H1 (cell line): ENCODE measurements at regions not wholly inside any gene's neighbourhood (a gene's known extent, or its start where the extent isn't known, plus 50 kb on each side); places are given as distances from the start of the nearest gene placed in this dataset.

Source experiments
- CTCF ChIA-PET: fragments of 300-600 bp; sonication (Branson Sonifier 250); formaldehyde crosslinking; loops from one replicate; lab custom pipeline; 2021; ENCODE audit not compliant: partially characterized antibody; lab: Charles Lee
- POLR2A ChIA-PET: fragments of 300-600 bp; sonication (Branson Sonifier 250); formaldehyde crosslinking; loops from one replicate; lab custom pipeline; 2021; ENCODE audit warnings: inconsistent platforms; ENCODE audit not compliant: partially characterized antibody; lab: Charles Lee
- DNase-seq, 2 experiments: peaks; one replicate each; pipeline versions ENCODE4 v3.0.0 to v3.0.0-alpha.2; 2010 to 2022; ENCODE audit warnings: low spot score in 2 of 2, low read depth in 1 of 2, mixed read lengths in 1 of 2
- FAIRE-seq: peaks from 2 replicates; lab custom pipeline; 2011; peaks lifted over from hg19 to GRCh38; lab: Jason Lieb, UNC
- H2AFZ ChIP-seq: 2 replicates; pipeline ENCODE4 v1.8.1; 2012; ENCODE audit warnings: low read length, inconsistent platforms
- H2AK5ac ChIP-seq: 2 replicates; pipeline ENCODE4 v1.6.1; 2013; ENCODE audit warnings: low read depth, low read length
- H2BK120ac ChIP-seq: replicated peaks from 2 replicates; pipeline ENCODE3; 2013; ENCODE audit warnings: low read depth, low read length, inconsistent platforms
- H2BK12ac ChIP-seq: 2 replicates; pipeline ENCODE4 v1.6.1; 2013; ENCODE audit warnings: low read depth, low read length
- H2BK15ac ChIP-seq: 2 replicates; pipeline ENCODE4 v1.6.1; 2013; ENCODE audit warnings: low read length
- H2BK20ac ChIP-seq: 2 replicates; pipeline ENCODE4 v1.6.1; 2013; ENCODE audit warnings: low read length
- H2BK5ac ChIP-seq: 2 replicates; pipeline ENCODE4 v1.6.1; 2013; ENCODE audit warnings: low read depth, low read length
- H3K14ac ChIP-seq: 2 replicates; pipeline ENCODE4 v1.6.1; 2013; ENCODE audit warnings: inconsistent platforms; ENCODE audit not compliant: insufficient read length
- H3K18ac ChIP-seq: 2 replicates; pipeline ENCODE4 v1.6.1; 2013; ENCODE audit warnings: low read length; ENCODE audit errors: extremely low read depth
- H3K23ac ChIP-seq: 2 replicates; pipeline ENCODE4 v1.6.1; 2013; ENCODE audit warnings: inconsistent platforms; ENCODE audit not compliant: insufficient read length
- H3K23me2 ChIP-seq: 2 replicates; pipeline ENCODE4 v1.6.1; 2013; ENCODE audit warnings: low read depth, low read length
- H3K27ac ChIP-seq: 2 replicates; pipeline ENCODE4 v1.6.1; 2011; ENCODE audit warnings: low read depth, low read length, inconsistent platforms
- H3K27me3 ChIP-seq, 4 experiments: replicated peaks in 1 of 4; 1 replicate in 1 of 4; 2 replicates in 3 of 4; pipeline versions ENCODE4 v1.6.1 to v1.8.1; 2011 to 2013; ENCODE audit warnings: low read length in 3 of 4, mild to moderate bottlenecking in 3 of 4, inconsistent platforms in 2 of 4, mixed read lengths in 2 of 4, moderate library complexity in 1 of 4; ENCODE audit not compliant: control insufficient read depth in 3 of 4, insufficient read depth in 3 of 4; ENCODE audit errors: extremely low read depth in 1 of 4
- H3K36me3 ChIP-seq, 4 experiments: 2 replicates each; pipeline versions ENCODE4 v1.6.1 to v1.8.1; 2011 to 2013; ENCODE audit warnings: mild to moderate bottlenecking in 4 of 4, low read length in 3 of 4, moderate library complexity in 2 of 4, control low read depth in 1 of 4, inconsistent platforms in 1 of 4; ENCODE audit not compliant: insufficient read depth in 4 of 4, control insufficient read depth in 2 of 4
- H3K4ac ChIP-seq: replicated peaks from 2 replicates; pipeline ENCODE3; 2013; ENCODE audit warnings: low read length, low read depth, mixed read lengths, inconsistent platforms; ENCODE audit not compliant: insufficient read length
- H3K4me1 ChIP-seq, 4 experiments: replicated peaks in 1 of 4; 1 replicate in 1 of 4; 2 replicates in 3 of 4; pipeline versions ENCODE4 v1.6.1 to v1.8.1; 2011 to 2013; ENCODE audit warnings: low read length in 3 of 4, inconsistent platforms in 2 of 4, mixed read lengths in 1 of 4; ENCODE audit not compliant: insufficient read depth in 4 of 4, control insufficient read depth in 3 of 4
- H3K4me2 ChIP-seq, 2 experiments: 2 replicates each; pipeline versions ENCODE4 v1.6.1 to v1.8.1; 2011 to 2013; ENCODE audit warnings: low read depth in 2 of 2, low read length in 2 of 2, control low read depth in 1 of 2, inconsistent platforms in 1 of 2, mild to moderate bottlenecking in 1 of 2; ENCODE audit not compliant: insufficient read depth in 1 of 2
- H3K4me3 ChIP-seq, 4 experiments: fragments of 200-600, 300-600 bp in 1 of 4; sonication (generic), shearing (Covaris generic), sonication (Bioruptor Twin) in 1 of 4; 2 replicates each; pipeline versions ENCODE4 v1.5.1 to v1.8.1; 2011 to 2016; ENCODE audit warnings: low read length in 4 of 4, low read depth in 3 of 4, control low read depth in 2 of 4, inconsistent platforms in 2 of 4, mild to moderate bottlenecking in 2 of 4, mixed read lengths in 1 of 4, moderate library complexity in 1 of 4; ENCODE audit not compliant: insufficient read depth in 2 of 4; ENCODE audit errors: extremely low read depth in 1 of 4
- H3K56ac ChIP-seq: replicated peaks from 2 replicates; pipeline ENCODE3; 2013; ENCODE audit warnings: low read depth, mild to moderate bottlenecking, mixed read lengths, low read length, inconsistent platforms; ENCODE audit not compliant: insufficient read length
- H3K79me1 ChIP-seq: 2 replicates; pipeline ENCODE4 v1.6.1; 2013; ENCODE audit warnings: low read depth, low read length, control low read depth
- H3K79me2 ChIP-seq, 2 experiments: 2 replicates each; pipeline versions ENCODE4 v1.6.1 to v1.8.1; 2012 to 2013; ENCODE audit warnings: low read length in 2 of 2, mild to moderate bottlenecking in 2 of 2, inconsistent platforms in 1 of 2; ENCODE audit not compliant: insufficient read depth in 2 of 2, control insufficient read depth in 1 of 2
- H3K9ac ChIP-seq, 4 experiments: replicated peaks in 1 of 4; 1 replicate in 1 of 4; 2 replicates in 3 of 4; pipeline versions ENCODE4 v1.6.1 to v1.8.1; 2011 to 2013; ENCODE audit warnings: low read depth in 3 of 4, low read length in 3 of 4, control low read depth in 2 of 4, mild to moderate bottlenecking in 2 of 4, moderate library complexity in 2 of 4, inconsistent platforms in 1 of 4; ENCODE audit errors: extremely low read depth in 1 of 4
- H3K9me3 ChIP-seq, 2 experiments: 2 replicates each; pipeline versions ENCODE4 v1.6.1 to v1.8.1; 2012 to 2013; ENCODE audit warnings: mild to moderate bottlenecking in 2 of 2, moderate library complexity in 2 of 2, control low read depth in 1 of 2, inconsistent platforms in 1 of 2, low read depth in 1 of 2, low read length in 1 of 2, mixed read lengths in 1 of 2; ENCODE audit not compliant: insufficient read depth in 2 of 2
- H4K20me1 ChIP-seq, 2 experiments: replicated peaks in 1 of 2; 2 replicates each; pipeline versions ENCODE3 to v1.8.1; 2011 to 2013; ENCODE audit warnings: inconsistent platforms in 2 of 2, low read length in 2 of 2, mild to moderate bottlenecking in 1 of 2; ENCODE audit not compliant: insufficient read depth in 2 of 2, control insufficient read depth in 1 of 2
- H4K5ac ChIP-seq: 2 replicates; pipeline ENCODE4 v1.6.1; 2013; ENCODE audit warnings: low read length, low read depth, mixed read lengths, inconsistent platforms; ENCODE audit not compliant: insufficient read length
- H4K8ac ChIP-seq: 2 replicates; pipeline ENCODE4 v1.8.0; 2013; ENCODE audit warnings: mild to moderate bottlenecking, moderate library complexity, low read length, inconsistent platforms; ENCODE audit not compliant: insufficient read depth; ENCODE audit errors: extremely low read depth
- H4K91ac ChIP-seq: replicated peaks from 2 replicates; pipeline ENCODE3; 2013; ENCODE audit warnings: low read length, mixed read lengths, inconsistent platforms; ENCODE audit not compliant: insufficient read length
- CEBPB ChIP-seq: IDR thresholded peaks from 2 replicates; pipeline ENCODE4 v1.6.1; 2012; ENCODE audit warnings: low read depth, low read length
- NANOG ChIP-seq: IDR thresholded peaks from 2 replicates; pipeline ENCODE4 v1.6.1; 2011; ENCODE audit warnings: low read length, low read depth, mild to moderate bottlenecking, inconsistent platforms; ENCODE audit not compliant: insufficient read depth, poor library complexity, severe bottlenecking
- TBP ChIP-seq: IDR thresholded peaks from 2 replicates; pipeline ENCODE4 v1.6.1; 2011; ENCODE audit warnings: low read depth, low read length, improper control_type of control experiment
- TCF12 ChIP-seq: IDR thresholded peaks from 2 replicates; pipeline ENCODE4 v1.6.1; 2011; ENCODE audit warnings: low read depth, mild to moderate bottlenecking, low read length
- YY1 ChIP-seq: IDR thresholded peaks from 2 replicates; pipeline ENCODE4 v1.6.1; 2011; ENCODE audit warnings: low read depth, mild to moderate bottlenecking, low read length
- WGBS, 2 experiments: shearing (Covaris generic) in 1 of 2; methylation state at CpG; one replicate each; pipeline versions ENCODE4 v1.1.6 to v1.1.7; 2013 to 2015; ENCODE audit warnings: low lambda C conversion rate in 2 of 2, mixed read lengths in 2 of 2, inconsistent platforms in 1 of 2, low coverage in 1 of 2, missing lambda C conversion rate in 1 of 2; ENCODE audit not compliant: insufficient replicate concordance in 2 of 2, insufficient coverage in 1 of 2, insufficient read length in 1 of 2; ENCODE audit errors: extremely low coverage in 1 of 2, missing lambda C conversion rate in 1 of 2; 5-methylcytosine and 5-hydroxymethylcytosine counted together

DNA sequence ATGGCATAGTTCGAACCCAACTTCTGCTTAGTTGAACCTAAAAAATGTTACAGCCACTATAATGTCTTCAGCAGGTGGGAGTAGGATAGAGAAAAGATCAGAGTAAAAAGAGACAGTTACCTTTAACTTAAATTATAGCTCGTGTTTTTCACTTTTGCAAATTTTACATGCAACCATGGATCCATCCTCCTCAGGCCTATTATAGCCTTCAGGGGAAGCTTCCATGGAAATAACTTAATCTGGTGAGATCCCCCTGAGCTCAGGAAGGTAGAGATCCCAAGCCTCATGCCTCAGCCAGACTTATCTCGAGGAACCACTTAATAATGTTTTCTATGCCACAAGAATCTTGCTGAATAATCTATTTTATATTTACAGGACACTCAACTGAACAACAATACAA lies 159.4 kb upstream of the FAM3C start:
- Histone ChIP-seq H2AFZ (no peak overlapping the region), H3K4me2 (no peak overlapping the region), H3K4me1 (no peaks in the 10 kb centered on the region), H3K56ac (no peak overlapping the region), H3K27me3 (no peaks in the 10 kb centered on the region), H2BK120ac (no peak overlapping the region), H2AK5ac (no peak overlapping the region), H4K5ac (no peak overlapping the region), H2BK5ac (no peak overlapping the region), H3K36me3 (no peaks in the 10 kb centered on the region), H3K9ac (no peak overlapping the region), H4K91ac (no peak overlapping the region), H2BK15ac (no peak overlapping the region), H2BK12ac (no peak overlapping the region), H3K79me2 (no peaks in the 10 kb centered on the region), H3K23ac (no peak overlapping the region), H2BK20ac (no peak overlapping the region), H3K4ac (no peak overlapping the region), H3K14ac (no peak overlapping the region), H4K20me1 (no peaks in the 10 kb centered on the region), H3K27ac (no peak overlapping the region), H3K18ac (no peak overlapping the region), H3K79me1 (no peaks in the 10 kb centered on the region), H3K4me3 (no peak overlapping the region), H4K8ac (no peak overlapping the region), H3K9me3 (no peaks in the 10 kb centered on the region), H3K23me2 (no peaks in the 10 kb centered on the region)
- CTCF ChIA-PET = interaction anchor here (1.7 to 2.5 kb wide), 2 partner anchors 188 to 439 kb away, joined by 6 to 8 read pairs; no protein-coding TSS in a partner anchor
- FAIRE-seq (no peak), DNase-seq (no peak)
- WGBS, 2 experiments = 81% methylated on average over 3 of the region's 3 CpGs; no CpG with 5 or more reads in 1 of the 2 experiments
- POLR2A ChIA-PET = no interaction called here
- TF ChIP-seq YY1 = no peak
- TF ChIP-seq CEBPB = no peak
- no peak for TF ChIP-seq TCF12
- no peak for TF ChIP-seq TBP
- no peak for TF ChIP-seq NANOG
